ENCODE measurements at regions not wholly inside any gene's neighbourhood (a gene's known extent, or its start where the extent isn't known, plus 50 kb on each side); places are given as distances from the start of the nearest gene placed in this dataset.

DNA sequence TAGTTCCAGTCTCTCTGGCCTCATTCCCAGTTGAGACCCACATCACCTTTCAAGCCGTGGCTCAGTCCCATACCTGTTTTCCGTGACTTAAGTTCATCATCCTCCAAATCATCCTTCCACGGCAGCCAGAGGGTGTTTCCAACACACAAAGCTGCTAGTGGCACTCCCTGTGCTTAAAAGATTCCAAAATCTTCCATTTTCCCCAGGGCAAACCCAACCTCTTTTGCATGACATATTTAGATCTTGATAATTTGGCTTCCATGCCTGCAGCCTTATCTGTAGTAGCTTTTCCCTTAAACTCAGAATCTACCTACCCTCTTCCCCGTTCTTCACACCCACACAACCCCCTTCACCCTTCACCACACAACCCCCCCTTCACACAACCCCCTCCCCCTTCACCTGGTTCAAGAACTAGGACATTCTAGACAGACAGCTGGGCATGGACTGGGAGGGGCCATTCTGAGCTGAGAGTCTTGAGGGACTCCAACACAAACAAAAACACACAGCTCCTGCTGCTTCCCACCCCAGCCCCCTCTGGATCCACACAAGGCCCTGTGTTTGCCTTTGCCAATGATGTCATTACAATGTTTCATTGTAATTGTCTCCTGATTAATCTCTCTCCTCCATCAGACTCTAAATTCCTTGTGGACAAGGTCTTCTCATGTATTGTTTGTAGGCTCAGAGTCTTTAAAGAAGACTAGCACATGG, 268.2 kb downstream of the SH3GL2 start:
- TF ChIP-seq POLR2A (IDR thresholded peaks at IDR 0.05), result no peak
- TF ChIP-seq, protein P1, sequence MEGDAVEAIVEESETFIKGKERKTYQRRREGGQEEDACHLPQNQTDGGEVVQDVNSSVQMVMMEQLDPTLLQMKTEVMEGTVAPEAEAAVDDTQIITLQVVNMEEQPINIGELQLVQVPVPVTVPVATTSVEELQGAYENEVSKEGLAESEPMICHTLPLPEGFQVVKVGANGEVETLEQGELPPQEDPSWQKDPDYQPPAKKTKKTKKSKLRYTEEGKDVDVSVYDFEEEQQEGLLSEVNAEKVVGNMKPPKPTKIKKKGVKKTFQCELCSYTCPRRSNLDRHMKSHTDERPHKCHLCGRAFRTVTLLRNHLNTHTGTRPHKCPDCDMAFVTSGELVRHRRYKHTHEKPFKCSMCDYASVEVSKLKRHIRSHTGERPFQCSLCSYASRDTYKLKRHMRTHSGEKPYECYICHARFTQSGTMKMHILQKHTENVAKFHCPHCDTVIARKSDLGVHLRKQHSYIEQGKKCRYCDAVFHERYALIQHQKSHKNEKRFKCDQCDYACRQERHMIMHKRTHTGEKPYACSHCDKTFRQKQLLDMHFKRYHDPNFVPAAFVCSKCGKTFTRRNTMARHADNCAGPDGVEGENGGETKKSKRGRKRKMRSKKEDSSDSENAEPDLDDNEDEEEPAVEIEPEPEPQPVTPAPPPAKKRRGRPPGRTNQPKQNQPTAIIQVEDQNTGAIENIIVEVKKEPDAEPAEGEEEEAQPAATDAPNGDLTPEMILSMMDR (IDR thresholded peaks at IDR 0.05), result no peak

Measured in uterus (tissue), 2 donors.